ENCODE measurements at regions not wholly inside any gene's neighbourhood (a gene's known extent, or its start where the extent isn't known, plus 50 kb on each side); places are given as distances from the start of the nearest gene placed in this dataset.

DNA sequence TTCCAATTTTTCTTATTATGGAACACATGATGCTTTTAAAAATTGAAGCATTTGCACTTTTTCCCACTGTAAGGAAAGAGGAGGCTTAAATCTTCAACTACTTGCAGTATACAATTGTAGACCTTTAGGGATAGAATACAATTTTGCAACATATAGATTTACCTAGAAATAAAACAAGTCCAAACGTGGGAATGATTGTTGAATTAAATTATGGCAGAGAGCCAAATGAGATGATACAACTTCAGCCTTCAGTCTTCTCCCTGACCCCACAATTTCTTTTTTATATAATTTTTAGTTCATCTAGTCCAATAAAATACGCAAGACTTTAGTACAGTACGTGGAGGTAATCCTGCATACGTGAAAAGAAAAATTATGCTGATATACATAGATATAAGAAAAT is 666.5 kb downstream of the SLC16A7 start:
- Histone ChIP-seq H3K23ac (ENCODE audit: low read length in 2 of 2) (no peak overlapping the region), H2BK15ac (ENCODE audit: low read depth, poor library complexity, severe bottlenecking) (no peak overlapping the region), H3K27me3 (ENCODE audit: control insufficient read depth in 1 of 2, insufficient read depth in 1 of 2, low read length in 2 of 2) (no peaks in the 10 kb centered on the region), H2BK12ac (ENCODE audit: low read length in 2 of 2) (no peak overlapping the region), H3K36me3 (ENCODE audit: control insufficient read depth in 1 of 2, insufficient read depth in 2 of 2, low read depth in 1 of 2, low read length in 2 of 2) (no peaks in the 10 kb centered on the region), H3K9ac (ENCODE audit: low read length) (no peak overlapping the region), H3K79me1 (replicated peaks; ENCODE audit: low read length, poor library complexity, severe bottlenecking) (no peaks in the 10 kb centered on the region), H3K14ac (ENCODE audit: low read length in 2 of 2) (no peak overlapping the region), H3K18ac (ENCODE audit: low read depth in 1 of 2, low read length in 2 of 2) (no peak overlapping the region), H3K4ac (ENCODE audit: low read depth in 1 of 2, low read length in 2 of 2) (no peak overlapping the region), H2AFZ (ENCODE audit: low read depth, low read length) (no peak overlapping the region), H3K4me2 (ENCODE audit: low read length, poor library complexity, severe bottlenecking) (no peak overlapping the region), H4K8ac (ENCODE audit: low read length) (no peak overlapping the region), H3K4me3 (ENCODE audit: insufficient read depth in 1 of 2, low read depth in 1 of 2, low read length in 2 of 2) (no peak overlapping the region), H2BK5ac (ENCODE audit: low read depth, low read length, poor library complexity, severe bottlenecking) (no peak overlapping the region), H2BK120ac (ENCODE audit: low read depth, low read length) (no peak overlapping the region), H3K27ac (ENCODE audit: low read length, poor library complexity, severe bottlenecking) (no peak overlapping the region), H2AK5ac (ENCODE audit: low read length, severe bottlenecking) (no peak overlapping the region), H3K4me1 (ENCODE audit: control insufficient read depth, insufficient read depth, low read depth, low read length) (no peaks in the 10 kb centered on the region), H4K91ac (ENCODE audit: low read length) (no peak overlapping the region), H3K9me3 (ENCODE audit: control insufficient read depth, low read length) (no peaks in the 10 kb centered on the region)
- peak; percentile 17 for DNase-seq
- WGBS, result 100% methylated on average over 3 of the region's 4 CpGs

DNA sequence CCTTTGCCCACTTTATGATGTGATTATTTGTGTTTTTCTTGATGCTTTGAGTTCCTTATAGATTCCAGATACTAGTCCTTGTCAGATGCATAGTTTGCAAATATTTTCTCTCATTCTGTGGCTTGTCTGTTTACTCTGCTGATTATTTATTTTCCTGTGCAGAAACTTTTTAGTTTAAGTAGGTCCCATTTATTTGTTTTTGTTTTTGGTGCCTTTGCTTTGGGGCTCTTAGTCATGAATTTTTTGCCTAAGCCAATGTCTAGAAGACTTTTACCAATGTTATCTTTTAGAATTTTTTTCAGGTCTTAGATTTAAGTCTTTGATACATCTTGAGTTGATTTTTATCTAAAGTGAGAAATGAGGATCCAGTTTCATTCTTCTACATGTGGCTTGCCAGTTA is 667.3 kb downstream of the SLC16A7 start:
- Histone ChIP-seq H3K9ac (ENCODE audit: low read length) (no peak overlapping the region), H4K91ac (ENCODE audit: low read length) (no peak overlapping the region), H2BK12ac (ENCODE audit: low read length in 2 of 2) (no peak overlapping the region), H3K9me3 (ENCODE audit: control insufficient read depth, low read length) (no peaks in the 10 kb centered on the region), H3K14ac (ENCODE audit: low read length in 2 of 2) (no peak overlapping the region), H3K4ac (ENCODE audit: low read depth in 1 of 2, low read length in 2 of 2) (no peak overlapping the region), H3K4me1 (ENCODE audit: control insufficient read depth, insufficient read depth, low read depth, low read length) (no peaks in the 10 kb centered on the region), H3K18ac (ENCODE audit: low read depth in 1 of 2, low read length in 2 of 2) (no peak overlapping the region), H4K8ac (ENCODE audit: low read length) (no peak overlapping the region), H2BK120ac (ENCODE audit: low read depth, low read length) (no peak overlapping the region), H3K27me3 (ENCODE audit: control insufficient read depth in 1 of 2, insufficient read depth in 1 of 2, low read length in 2 of 2) (no peaks in the 10 kb centered on the region), H3K27ac (ENCODE audit: low read length, poor library complexity, severe bottlenecking) (no peak overlapping the region), H3K4me3 (ENCODE audit: insufficient read depth in 1 of 2, low read depth in 1 of 2, low read length in 2 of 2) (no peak overlapping the region), H2BK5ac (ENCODE audit: low read depth, low read length, poor library complexity, severe bottlenecking) (no peak overlapping the region), H3K23ac (ENCODE audit: low read length in 2 of 2) (no peak overlapping the region), H2BK15ac (ENCODE audit: low read depth, poor library complexity, severe bottlenecking) (no peak overlapping the region), H3K79me1 (replicated peaks; ENCODE audit: low read length, poor library complexity, severe bottlenecking) (no peaks in the 10 kb centered on the region), H2AK5ac (ENCODE audit: low read length, severe bottlenecking) (no peak overlapping the region), H2AFZ (ENCODE audit: low read depth, low read length) (no peak overlapping the region), H3K36me3 (ENCODE audit: control insufficient read depth in 1 of 2, insufficient read depth in 2 of 2, low read depth in 1 of 2, low read length in 2 of 2) (no peaks in the 10 kb centered on the region), H3K4me2 (ENCODE audit: low read length, poor library complexity, severe bottlenecking) (no peak overlapping the region)
- DNase-seq, result peak; percentile 29

DNA sequence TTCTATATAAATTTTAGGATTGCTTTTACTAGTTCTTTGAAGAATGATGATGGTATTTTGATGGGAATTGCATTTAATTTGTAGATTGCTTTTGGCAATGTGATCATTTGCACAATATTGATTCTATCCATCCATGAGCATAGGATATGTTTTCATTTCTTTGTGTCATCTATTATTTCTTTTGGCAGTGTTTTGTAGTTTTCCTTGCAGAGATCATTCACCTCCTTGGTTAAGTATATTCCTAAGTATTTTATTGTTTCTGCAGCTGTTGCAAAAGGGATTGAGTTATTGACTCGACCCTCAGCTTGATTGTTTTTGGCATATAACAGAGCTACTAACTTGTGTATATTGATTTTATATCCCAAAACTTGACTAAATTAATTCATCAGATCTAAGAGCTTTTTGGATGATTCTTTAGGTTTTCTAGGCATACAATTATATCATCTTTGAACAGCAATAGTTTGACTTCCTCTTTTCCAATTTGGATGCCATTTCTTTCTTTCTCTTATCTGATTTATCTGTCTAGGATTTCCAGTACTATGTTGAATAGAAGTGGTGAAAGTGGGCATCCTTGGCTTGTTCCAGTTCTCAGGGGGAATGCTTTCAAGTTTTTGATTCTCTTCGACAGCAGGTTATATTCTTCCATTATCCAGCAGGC is 668.1 kb downstream of the SLC16A7 start:
- no peak for DNase-seq
- H3K4me2 ChIP-seq (ENCODE audit: low read length, poor library complexity, severe bottlenecking), result no peak overlapping the region
- no peak overlapping the region for H2AK5ac ChIP-seq (ENCODE audit: low read length, severe bottlenecking)
- no peak overlapping the region for H3K27ac ChIP-seq (ENCODE audit: low read length, poor library complexity, severe bottlenecking)
- no peak overlapping the region for H4K8ac ChIP-seq (ENCODE audit: low read length)
- H4K91ac ChIP-seq (ENCODE audit: low read length), result no peak overlapping the region
- no peak overlapping the region for H3K23ac ChIP-seq (ENCODE audit: low read length in 2 of 2)
- no peak overlapping the region for H3K14ac ChIP-seq (ENCODE audit: low read length in 2 of 2)
- no peak overlapping the region for H3K9ac ChIP-seq (ENCODE audit: low read length)
- WGBS, result no CpG with 5 or more reads among the region's 2 CpGs
- H2BK15ac ChIP-seq (ENCODE audit: low read depth, poor library complexity, severe bottlenecking), result no peak overlapping the region
- no peak overlapping the region for H2AFZ ChIP-seq (ENCODE audit: low read depth, low read length)
- H3K4me1 ChIP-seq (ENCODE audit: control insufficient read depth, insufficient read depth, low read depth, low read length), result no peaks in the 10 kb centered on the region
- no peak overlapping the region for H3K4ac ChIP-seq (ENCODE audit: low read depth in 1 of 2, low read length in 2 of 2)
- no peaks in the 10 kb centered on the region for H3K9me3 ChIP-seq (ENCODE audit: control insufficient read depth, low read length)
- no peaks in the 10 kb centered on the region for H3K79me1 ChIP-seq (replicated peaks; ENCODE audit: low read length, poor library complexity, severe bottlenecking)
- H2BK120ac ChIP-seq (ENCODE audit: low read depth, low read length), result no peak overlapping the region
- no peak overlapping the region for H2BK5ac ChIP-seq (ENCODE audit: low read depth, low read length, poor library complexity, severe bottlenecking)
- no peaks in the 10 kb centered on the region for H3K27me3 ChIP-seq (ENCODE audit: control insufficient read depth in 1 of 2, insufficient read depth in 1 of 2, low read length in 2 of 2)
- H3K18ac ChIP-seq (ENCODE audit: low read depth in 1 of 2, low read length in 2 of 2), result no peak overlapping the region
- H3K36me3 ChIP-seq (ENCODE audit: control insufficient read depth in 1 of 2, insufficient read depth in 2 of 2, low read depth in 1 of 2, low read length in 2 of 2), result no peaks in the 10 kb centered on the region
- no peak overlapping the region for H2BK12ac ChIP-seq (ENCODE audit: low read length in 2 of 2)
- no peak overlapping the region for H3K4me3 ChIP-seq (ENCODE audit: insufficient read depth in 1 of 2, low read depth in 1 of 2, low read length in 2 of 2)

DNA sequence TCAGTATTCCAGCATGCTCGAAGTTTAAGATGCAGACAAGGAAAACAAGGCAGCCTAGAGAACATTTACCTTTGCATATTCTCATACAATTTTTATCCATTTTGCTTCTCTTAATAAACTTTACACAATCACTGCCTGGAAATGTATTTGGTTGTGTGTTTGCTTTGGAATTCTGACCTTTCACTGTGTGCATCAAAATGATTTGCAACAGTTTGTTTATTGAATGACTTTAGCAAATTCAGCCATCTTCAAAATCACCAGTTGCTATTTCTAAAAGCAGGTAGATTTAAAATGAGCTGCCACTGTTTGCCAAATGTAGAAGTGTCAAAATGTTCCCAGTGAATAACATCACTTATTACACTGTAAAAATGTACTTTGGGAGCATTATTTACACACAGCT is 669.9 kb downstream of the SLC16A7 start:
- H4K91ac ChIP-seq (ENCODE audit: low read length), result no peak overlapping the region
- no peak overlapping the region for H3K4me3 ChIP-seq (ENCODE audit: insufficient read depth in 1 of 2, low read depth in 1 of 2, low read length in 2 of 2)
- no peak for DNase-seq
- no peaks in the 10 kb centered on the region for H3K79me1 ChIP-seq (replicated peaks; ENCODE audit: low read length, poor library complexity, severe bottlenecking)
- H3K4me2 ChIP-seq (ENCODE audit: low read length, poor library complexity, severe bottlenecking), result no peak overlapping the region
- H3K9me3 ChIP-seq (ENCODE audit: control insufficient read depth, low read length), result no peaks in the 10 kb centered on the region
- no peak overlapping the region for H3K27ac ChIP-seq (ENCODE audit: low read length, poor library complexity, severe bottlenecking)
- no CpG with 5 or more reads among the region's 1 CpG for WGBS
- no peaks in the 10 kb centered on the region for H3K27me3 ChIP-seq (ENCODE audit: control insufficient read depth in 1 of 2, insufficient read depth in 1 of 2, low read length in 2 of 2)
- H3K4me1 ChIP-seq (ENCODE audit: control insufficient read depth, insufficient read depth, low read depth, low read length), result no peaks in the 10 kb centered on the region
- H2BK5ac ChIP-seq (ENCODE audit: low read depth, low read length, poor library complexity, severe bottlenecking), result no peak overlapping the region
- H3K23ac ChIP-seq (ENCODE audit: low read length in 2 of 2), result no peak overlapping the region
- H2BK12ac ChIP-seq (ENCODE audit: low read length in 2 of 2), result no peak overlapping the region
- H3K9ac ChIP-seq (ENCODE audit: low read length), result no peak overlapping the region
- H3K36me3 ChIP-seq (ENCODE audit: control insufficient read depth in 1 of 2, insufficient read depth in 2 of 2, low read depth in 1 of 2, low read length in 2 of 2), result no peaks in the 10 kb centered on the region
- H2BK120ac ChIP-seq (ENCODE audit: low read depth, low read length), result no peak overlapping the region
- no peak overlapping the region for H4K8ac ChIP-seq (ENCODE audit: low read length)
- no peak overlapping the region for H3K18ac ChIP-seq (ENCODE audit: low read depth in 1 of 2, low read length in 2 of 2)
- no peak overlapping the region for H3K4ac ChIP-seq (ENCODE audit: low read depth in 1 of 2, low read length in 2 of 2)
- H2AFZ ChIP-seq (ENCODE audit: low read depth, low read length), result no peak overlapping the region
- no peak overlapping the region for H3K14ac ChIP-seq (ENCODE audit: low read length in 2 of 2)
- H2AK5ac ChIP-seq (ENCODE audit: low read length, severe bottlenecking), result no peak overlapping the region
- no peak overlapping the region for H2BK15ac ChIP-seq (ENCODE audit: low read depth, poor library complexity, severe bottlenecking)

Data from mesenchymal stem cell (in vitro differentiated cells and primary cell).